GM21576 (cell line): ENCODE measurements at regions not wholly inside any gene's neighbourhood (a gene's known extent, or its start where the extent isn't known, plus 50 kb on each side); places are given as distances from the start of the nearest gene placed in this dataset.
"Not testable (repeated sequence)": the region's sequence is repeated elsewhere in the genome, so short reads cannot be mapped to it uniquely, and the experiment has no call there.

ENCODE experiments used
- ATAC-seq: cut with Tn5 transposase; IDR thresholded peaks from one replicate; pipeline ENCODE4 v1.9.1; 2021; ENCODE audit warnings: mild to moderate bottlenecking, moderate library complexity; ENCODE audit not compliant: unreplicated experiment

DNA sequence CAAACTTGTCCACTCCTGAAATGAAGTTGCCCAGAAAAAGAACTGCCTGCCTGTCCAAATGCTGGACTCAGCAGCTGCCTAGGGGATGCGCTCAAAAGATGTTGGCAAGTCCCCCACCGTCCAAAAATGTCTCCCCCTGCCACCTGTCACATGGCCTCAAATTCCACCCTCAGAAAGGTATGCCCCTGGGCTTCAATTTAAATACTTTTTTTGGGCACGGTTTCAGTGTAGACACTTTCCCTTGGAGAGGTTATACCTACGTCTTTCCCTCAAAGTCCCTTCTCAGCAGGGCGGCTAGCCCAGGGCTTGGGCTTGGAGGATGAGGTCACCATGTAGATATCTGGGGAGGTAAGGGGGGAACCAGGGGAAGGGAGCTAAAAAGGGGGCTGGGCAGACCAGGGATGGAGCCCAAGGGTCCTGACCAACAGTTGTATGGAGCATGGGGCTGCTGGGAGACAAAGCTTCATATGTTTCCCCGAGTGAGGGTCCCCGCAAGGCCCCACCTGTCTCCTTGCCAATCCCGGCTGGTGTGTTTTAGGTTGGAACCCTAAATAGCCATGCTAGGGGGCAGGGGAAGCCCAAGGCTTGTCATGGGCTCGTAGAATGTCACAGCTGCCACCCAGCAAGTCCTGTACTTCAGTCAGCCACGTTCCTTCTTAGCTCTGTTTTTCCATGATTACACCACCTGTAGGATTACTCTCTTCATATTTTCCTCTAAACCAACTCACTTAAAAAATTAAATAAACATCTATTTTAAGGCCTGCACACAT lies 131.2 kb upstream of the TBX3 start:
- ATAC-seq: no peak

GRCh38 chr12:114812858-114813761 lies 129.1 kb upstream of the TBX3 start:
- ATAC-seq: no peak

DNA sequence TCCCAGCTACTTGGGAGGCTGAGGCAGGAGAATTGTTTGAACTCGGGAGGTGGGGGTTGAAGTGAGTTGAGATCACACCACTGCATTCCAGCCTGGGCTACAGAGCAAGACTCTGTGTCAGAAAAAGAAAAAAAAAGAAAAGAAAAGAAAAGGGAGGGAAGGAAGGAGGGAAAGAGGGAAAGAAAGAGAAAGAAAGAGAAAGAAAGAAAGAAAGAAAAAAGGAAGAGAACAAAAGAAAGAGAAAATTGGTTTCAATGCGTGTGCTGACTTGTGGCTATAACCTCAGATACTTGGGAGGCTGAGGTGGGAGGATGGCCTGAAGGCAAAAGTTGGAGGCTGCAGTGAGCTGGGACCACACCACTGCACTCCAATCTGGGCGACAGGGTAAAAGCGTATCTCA lies 128.4 kb upstream of the TBX3 start:
- no peak for ATAC-seq

DNA sequence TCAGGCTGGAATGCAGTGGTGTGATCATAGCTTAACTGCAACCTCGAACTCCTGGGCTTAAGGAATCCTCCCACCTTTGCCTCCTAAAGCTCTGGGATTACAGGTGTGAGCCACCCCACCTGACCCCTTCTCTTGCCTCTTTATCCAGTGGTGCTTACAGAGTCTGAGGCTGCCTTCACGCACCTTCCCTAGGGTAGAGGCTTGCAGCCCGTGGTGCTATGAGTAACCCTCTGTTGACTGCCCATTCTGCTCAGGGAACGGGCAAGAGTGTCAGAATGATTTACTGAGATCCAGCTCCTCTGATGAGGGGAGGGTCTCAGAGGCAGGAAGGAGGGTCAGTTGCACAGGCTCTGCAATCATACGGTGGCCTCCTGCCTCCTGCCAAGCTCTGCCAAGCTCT lies 125.1 kb upstream of the TBX3 start:
- ATAC-seq: no peak

DNA sequence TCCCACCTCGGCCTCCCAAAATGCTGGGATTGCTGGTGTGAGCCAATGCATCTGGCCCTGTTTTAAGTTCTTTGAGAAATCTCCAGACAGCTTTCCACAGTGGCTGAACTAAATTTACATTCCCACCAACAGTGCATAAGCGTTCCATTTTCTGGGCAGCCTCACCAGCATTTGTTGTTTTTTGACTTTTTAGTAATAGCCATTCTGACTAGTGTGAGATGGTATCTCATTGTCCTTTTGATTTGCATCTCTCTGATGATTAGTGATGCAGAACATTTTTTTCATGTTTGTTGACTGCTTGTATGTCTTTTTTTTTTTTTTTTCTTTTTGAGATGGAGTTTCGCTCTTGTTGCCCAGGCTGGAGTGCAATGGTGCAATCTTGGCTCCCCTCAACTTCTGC lies 117.4 kb upstream of the TBX3 start:
- ATAC-seq: not testable (repeated sequence)

- not testable (repeated sequence) for ATAC-seq
Measured at GRCh38 chr12:114800566-114800965, 116.6 kb upstream of the TBX3 start.

DNA sequence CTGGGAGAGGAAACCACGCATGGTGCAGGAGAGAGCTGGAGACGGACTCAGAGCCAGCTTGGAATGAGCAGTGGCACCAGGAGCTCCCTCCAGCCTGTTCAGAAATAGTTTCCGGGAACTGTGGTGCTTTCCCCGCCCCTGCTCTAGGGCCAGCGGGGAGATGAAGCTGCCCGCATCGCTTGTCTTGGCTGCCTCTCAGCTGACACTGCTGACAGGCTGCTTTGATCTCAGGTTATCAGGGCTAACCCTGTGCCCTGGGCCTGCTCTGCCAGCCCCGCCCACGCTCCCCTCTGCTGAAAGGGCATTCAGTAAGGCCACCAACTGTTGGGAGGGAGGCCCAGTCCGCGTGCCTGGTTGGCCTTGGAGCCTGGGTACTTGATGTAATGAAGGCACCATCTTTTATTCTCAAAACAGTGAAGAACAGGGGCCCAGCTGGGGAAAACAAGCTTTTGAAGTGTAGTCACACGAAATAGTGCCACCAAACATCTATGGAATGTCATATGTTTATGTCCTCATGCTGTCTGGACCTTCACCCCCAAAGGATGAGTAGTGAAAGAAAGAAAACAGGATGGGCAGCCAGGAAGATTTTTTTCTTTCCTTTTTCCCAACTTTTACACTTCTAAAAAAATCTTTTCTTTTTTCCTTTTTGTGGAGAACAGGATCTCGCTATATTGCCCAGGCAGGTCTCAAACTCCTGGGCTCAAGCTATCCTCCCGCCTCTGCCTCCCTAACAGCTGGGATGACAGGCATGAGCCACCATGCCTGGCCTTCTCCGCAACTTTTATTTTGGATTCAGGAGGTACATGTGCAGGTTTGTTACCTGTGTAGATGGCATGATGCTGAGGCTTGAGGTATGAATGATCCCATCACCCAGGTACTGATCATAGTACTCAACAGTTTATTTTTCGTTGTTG lies 115.9 kb upstream of the TBX3 start:
- no peak for ATAC-seq

DNA sequence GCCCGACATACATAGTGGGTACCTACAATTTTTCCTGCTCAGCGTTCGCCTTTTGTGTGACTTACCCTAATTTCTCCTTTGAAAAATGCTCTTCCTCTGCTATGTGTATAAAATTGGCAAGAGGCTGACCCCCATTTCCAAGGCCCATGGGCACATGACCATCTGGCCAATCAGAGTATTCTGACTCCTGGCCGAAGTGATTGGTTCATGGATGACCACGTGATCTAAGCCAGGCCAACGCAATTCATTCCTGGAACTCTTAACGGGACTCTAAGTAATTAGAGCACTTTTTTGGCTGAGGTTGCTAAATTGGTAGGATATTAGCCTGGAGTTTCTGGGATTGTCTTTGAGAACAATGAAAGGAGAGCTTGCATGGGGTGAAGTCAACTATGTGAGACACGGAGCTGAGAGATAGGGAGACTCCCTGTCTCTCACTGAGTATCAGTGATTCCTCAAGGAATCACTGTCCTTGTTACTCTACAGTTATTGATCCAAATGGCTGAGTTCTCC lies 110.1 kb upstream of the TBX3 start:
- no peak for ATAC-seq

DNA sequence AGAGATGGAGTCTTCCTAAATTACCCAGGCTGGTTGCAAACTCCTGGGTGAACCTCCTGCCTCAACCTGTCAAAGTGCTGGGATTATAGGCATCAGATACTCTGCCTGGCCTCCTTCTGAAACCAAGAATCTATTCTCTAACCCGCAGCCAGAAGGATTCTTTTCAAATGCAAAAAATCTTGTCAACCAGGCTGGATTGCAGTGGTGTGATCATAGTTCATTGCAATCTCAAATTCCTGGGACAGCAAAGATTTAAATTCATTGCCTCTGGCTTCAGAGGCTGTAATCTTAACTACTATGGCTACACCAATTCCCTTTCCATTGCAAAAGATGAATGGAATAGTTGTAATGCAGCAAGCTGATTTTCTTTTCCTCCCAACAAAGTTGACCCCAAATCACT lies 106.3 kb upstream of the TBX3 start:
- no peak for ATAC-seq

GRCh38 chr12:114789821-114790220 lies 105.8 kb upstream of the TBX3 start:
- ATAC-seq: no peak

DNA sequence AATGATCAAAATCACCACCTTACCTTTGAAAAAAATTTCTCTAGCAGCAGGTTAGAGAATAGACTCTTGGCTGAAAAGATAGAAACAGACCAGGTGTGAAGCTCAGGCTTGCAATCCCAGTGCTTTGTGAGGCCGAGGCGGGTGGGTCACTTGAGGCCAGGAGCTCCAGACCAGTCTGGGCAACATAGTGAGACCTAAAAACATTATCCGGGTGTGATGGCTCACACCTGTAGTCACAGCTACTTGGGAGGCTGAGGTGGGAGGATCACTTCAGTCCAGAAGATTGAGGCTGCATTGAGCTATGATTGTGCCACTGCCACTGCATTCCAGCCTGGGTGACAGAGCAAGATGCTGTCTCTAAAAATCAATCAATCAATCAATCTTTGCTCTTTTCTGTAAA lies 105.3 kb upstream of the TBX3 start:
- ATAC-seq: no peak

- ATAC-seq: no peak
Measured at GRCh38 chr12:114784526-114784925, 100.6 kb upstream of the TBX3 start.

DNA sequence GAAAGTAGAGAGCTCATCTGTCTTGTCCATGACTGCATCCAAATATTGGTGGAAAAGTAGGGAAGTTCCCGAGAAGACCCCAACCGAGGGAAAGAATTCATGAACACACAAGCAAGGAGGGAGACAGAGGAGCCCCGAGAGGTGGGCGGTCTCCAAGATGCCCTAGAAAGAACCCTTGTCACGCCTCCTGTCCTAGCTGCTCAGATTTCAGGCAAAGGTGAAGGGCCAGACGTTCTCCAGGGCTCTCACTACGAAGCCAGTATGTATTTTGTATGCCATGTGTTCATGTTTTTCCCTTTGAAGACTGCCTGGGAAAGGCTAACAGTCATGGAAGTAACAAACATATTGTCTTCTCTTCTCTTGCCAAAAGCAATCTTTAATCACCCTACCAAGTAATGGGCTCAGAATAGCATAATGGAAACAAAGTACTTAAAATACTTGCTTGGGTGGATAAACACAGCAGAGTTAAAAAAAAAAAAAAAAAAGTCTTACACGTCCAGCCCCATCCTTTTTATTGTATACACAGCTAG lies 99.2 kb upstream of the TBX3 start:
- ATAC-seq: no peak

DNA sequence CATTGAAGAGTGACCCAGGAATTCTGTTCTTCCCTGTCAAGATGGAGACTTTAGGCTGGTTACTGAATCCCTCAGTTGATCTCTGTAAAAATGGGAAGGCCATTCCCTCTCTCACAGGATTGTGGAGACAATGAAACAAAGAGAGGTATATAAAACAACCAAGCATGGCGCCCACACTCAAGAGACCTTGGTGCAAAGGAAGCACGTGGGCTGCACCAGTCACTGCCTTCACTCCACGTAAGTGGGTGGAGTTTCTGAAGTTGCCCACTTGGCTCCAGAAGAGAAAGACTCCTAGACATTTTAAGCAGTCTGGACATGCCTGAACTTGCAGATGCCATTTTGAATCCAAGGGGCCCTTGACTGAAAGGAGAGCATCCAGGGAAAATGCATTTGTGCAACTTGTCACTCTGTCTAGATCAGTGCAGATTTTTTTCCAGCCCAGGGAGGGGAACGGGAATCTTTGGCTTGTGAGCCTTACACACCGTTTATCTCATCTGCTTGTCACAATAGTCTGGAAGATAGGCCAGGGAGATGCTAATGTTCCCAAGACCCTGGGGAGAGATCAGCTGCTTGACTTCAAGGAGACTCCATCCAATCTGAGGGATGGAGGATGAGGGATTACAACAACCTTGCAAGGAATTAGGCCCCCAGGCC lies 96.9 kb upstream of the TBX3 start:
- no peak for ATAC-seq

GRCh38 chr12:114779647-114780046 lies 95.7 kb upstream of the TBX3 start:
- ATAC-seq: no peak

DNA sequence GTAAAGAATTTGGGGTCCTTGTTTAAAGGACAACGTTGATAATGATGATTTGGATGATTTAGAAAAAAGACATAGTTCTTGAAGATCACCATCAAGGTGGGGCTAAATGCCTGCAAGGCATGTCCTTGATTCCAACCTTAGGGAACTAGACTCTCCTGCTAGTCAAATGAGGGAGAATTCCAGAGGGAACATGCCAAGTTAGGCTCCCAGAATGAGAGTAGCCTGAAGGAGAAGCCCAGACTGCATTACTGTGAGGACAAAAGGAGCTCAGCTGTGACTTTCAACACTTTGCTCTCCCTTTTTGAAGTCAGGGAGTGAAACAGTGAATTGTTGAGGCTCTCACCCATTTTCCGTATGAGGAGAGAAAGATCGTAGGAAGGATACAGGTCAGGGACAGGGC lies 95.2 kb upstream of the TBX3 start:
- ATAC-seq: no peak

- ATAC-seq: no peak
Measured at GRCh38 chr12:114776731-114777442, 92.9 kb upstream of the TBX3 start.

- no peak for ATAC-seq
Measured at GRCh38 chr12:114774699-114775098, 90.7 kb upstream of the TBX3 start.

- no peak for ATAC-seq
Measured at GRCh38 chr12:114774197-114774596, 90.2 kb upstream of the TBX3 start.

DNA sequence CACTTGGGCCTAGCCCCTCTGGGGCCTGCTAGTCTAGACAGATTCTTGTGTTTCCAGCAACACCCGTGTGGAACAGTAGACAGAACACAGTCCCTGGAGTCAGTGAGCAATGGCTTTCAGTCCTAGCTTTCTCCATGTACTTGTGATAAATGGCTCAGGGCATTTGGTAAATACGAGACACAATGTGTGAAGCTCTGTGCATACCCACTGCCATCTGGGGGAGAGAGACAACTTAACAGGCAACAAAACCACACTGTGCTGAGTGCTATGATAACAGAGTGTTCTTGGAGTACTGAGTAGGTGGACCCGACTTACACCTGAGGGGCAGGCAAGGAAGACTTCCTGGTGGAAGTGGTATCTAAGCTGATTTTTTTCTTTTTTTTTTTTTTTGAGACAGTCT lies 86.3 kb upstream of the TBX3 start:
- ATAC-seq: no peak
